GM12865 (cell line): ENCODE measurements at regions not wholly inside any gene's neighbourhood (a gene's known extent, or its start where the extent isn't known, plus 50 kb on each side); places are given as distances from the start of the nearest gene placed in this dataset.
A peak's percentile ranks its signal among the peaks of the same experiment; 100 is the strongest.
"Not testable (repeated sequence)": the region's sequence is repeated elsewhere in the genome, so short reads cannot be mapped to it uniquely, and the experiment has no call there.

ENCODE experiments used
- DNase-seq: peaks from one replicate; pipeline ENCODE4 v3.0.0; 2010; ENCODE audit warnings: low read depth
- H3K4me3 ChIP-seq: 2 replicates; pipeline ENCODE4 v1.5.1; 2011; ENCODE audit warnings: mild to moderate bottlenecking, low read depth, low read length, control low read depth
- TF ChIP-seq, protein P1 (sequence below): IDR thresholded peaks from 2 replicates; pipeline ENCODE4 v1.5.1; 2011; ENCODE audit warnings: low read length, control low read depth, low read depth, inconsistent platforms; ENCODE audit not compliant: insufficient read depth; ENCODE audit errors: missing control alignments

GRCh38 chr9:82052081-82052480, 63.5 kb downstream of the SPATA31D1 start:
- TF ChIP-seq, protein P1, sequence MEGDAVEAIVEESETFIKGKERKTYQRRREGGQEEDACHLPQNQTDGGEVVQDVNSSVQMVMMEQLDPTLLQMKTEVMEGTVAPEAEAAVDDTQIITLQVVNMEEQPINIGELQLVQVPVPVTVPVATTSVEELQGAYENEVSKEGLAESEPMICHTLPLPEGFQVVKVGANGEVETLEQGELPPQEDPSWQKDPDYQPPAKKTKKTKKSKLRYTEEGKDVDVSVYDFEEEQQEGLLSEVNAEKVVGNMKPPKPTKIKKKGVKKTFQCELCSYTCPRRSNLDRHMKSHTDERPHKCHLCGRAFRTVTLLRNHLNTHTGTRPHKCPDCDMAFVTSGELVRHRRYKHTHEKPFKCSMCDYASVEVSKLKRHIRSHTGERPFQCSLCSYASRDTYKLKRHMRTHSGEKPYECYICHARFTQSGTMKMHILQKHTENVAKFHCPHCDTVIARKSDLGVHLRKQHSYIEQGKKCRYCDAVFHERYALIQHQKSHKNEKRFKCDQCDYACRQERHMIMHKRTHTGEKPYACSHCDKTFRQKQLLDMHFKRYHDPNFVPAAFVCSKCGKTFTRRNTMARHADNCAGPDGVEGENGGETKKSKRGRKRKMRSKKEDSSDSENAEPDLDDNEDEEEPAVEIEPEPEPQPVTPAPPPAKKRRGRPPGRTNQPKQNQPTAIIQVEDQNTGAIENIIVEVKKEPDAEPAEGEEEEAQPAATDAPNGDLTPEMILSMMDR = no peak
- H3K4me3 ChIP-seq = no peak overlapping the region
- no peak for DNase-seq

DNA sequence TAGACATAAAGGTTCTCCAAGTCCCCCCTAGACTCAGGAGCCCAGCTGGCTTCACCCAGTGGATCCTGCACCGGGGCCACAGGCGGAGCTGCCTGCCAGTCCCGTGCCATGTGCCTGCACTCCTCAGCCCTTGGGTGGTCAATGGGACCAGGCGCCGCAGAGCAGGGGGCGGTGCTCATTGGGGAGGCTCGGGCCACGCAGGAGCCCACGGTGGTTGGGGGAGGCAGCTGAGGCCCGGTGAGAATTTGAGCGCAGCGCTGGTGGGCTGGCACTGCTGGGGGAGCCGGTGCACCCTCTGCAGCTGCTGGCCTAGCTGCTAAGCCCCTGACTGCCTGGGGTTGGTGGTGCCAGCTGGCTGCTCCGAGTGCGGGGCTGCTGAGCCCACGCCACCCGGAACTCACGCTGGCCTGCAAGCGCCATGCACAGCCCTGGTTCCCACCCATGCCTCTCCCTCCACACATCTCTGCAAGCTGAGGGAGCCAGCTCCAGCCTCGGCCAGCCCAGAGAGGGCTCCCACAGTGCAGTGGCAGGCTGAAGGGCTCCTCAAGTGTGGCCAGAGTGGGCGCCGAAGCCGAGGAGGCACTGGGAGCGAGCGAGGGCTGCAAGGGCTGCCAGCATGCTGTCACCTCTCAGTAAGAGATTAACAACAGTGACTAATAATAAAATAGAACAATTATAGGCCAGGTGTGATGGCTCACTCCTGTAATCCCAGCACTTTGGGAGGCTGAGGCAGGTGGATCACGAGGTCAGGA, 65.9 kb downstream of the SPATA31D1 start:
- no peak for DNase-seq
- TF ChIP-seq, protein P1 = no peak
- no peak overlapping the region for H3K4me3 ChIP-seq

GRCh38 chr9:82057805-82058204, 69.2 kb downstream of the SPATA31D1 start:
- no peak overlapping the region for H3K4me3 ChIP-seq
- TF ChIP-seq, protein P1 = no peak
- DNase-seq = peak; percentile 2

- H3K4me3 ChIP-seq, DNase-seq: not testable (repeated sequence)
These were observed 73.2 kb downstream of the SPATA31D1 start for GRCh38 chr9:82061801-82062200.

- H3K4me3 ChIP-seq = no peak overlapping the region
- TF ChIP-seq, protein P1 = no peak
- no peak for DNase-seq
These were observed 73.7 kb downstream of the SPATA31D1 start for GRCh38 chr9:82062245-82062644.

- TF ChIP-seq, protein P1 = no peak
These were observed 85.3 kb downstream of the SPATA31D1 start for GRCh38 chr9:82073551-82074543.

GRCh38 chr9:82080265-82080664, 91.7 kb downstream of the SPATA31D1 start:
- DNase-seq = no peak
- TF ChIP-seq, protein P1 = no peak
- H3K4me3 ChIP-seq = no peak overlapping the region

More at GRCh38 chr9:82073551-82074543, 85.3 kb downstream of the SPATA31D1 start:
- no peak overlapping the region for H3K4me3 ChIP-seq
- DNase-seq = no peak
